ENCODE measurements at regions not wholly inside any gene's neighbourhood (a gene's known extent, or its start where the extent isn't known, plus 50 kb on each side); places are given as distances from the start of the nearest gene placed in this dataset.

DNA sequence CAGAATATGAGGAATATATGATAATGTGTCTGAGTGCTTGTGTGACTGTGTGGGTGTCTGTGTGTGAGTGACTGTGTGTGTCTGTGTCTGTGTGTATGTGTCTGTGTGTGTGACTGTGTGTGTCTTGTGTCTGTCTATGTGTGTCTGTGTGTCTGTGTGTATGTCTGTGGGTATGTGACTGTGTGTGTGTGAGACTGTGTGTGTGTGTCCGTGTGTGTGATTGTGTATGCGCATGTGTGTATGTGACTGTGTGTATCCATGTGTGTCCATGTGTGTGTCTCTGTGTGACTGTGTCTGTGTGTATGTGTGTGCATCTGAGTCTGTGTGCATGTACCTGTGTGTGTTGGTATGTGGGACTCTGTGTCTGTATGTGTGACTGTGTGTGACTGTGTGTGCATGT is 1361.2 kb upstream of the TMEM132C start (continued):
- TF ChIP-seq ETS1 (IDR thresholded peaks at IDR 0.05) (no peak), NANOG (IDR thresholded peaks at IDR 0.05; ENCODE audit: borderline replicate concordance) (no peak)
- TF ChIP-seq, protein P1, sequence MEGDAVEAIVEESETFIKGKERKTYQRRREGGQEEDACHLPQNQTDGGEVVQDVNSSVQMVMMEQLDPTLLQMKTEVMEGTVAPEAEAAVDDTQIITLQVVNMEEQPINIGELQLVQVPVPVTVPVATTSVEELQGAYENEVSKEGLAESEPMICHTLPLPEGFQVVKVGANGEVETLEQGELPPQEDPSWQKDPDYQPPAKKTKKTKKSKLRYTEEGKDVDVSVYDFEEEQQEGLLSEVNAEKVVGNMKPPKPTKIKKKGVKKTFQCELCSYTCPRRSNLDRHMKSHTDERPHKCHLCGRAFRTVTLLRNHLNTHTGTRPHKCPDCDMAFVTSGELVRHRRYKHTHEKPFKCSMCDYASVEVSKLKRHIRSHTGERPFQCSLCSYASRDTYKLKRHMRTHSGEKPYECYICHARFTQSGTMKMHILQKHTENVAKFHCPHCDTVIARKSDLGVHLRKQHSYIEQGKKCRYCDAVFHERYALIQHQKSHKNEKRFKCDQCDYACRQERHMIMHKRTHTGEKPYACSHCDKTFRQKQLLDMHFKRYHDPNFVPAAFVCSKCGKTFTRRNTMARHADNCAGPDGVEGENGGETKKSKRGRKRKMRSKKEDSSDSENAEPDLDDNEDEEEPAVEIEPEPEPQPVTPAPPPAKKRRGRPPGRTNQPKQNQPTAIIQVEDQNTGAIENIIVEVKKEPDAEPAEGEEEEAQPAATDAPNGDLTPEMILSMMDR (conservative IDR thresholded peaks at IDR 0.05; ENCODE audit: low read depth in 2 of 2), result no peak

GRCh38 chr12:126907900-126908764 is 1358.8 kb upstream of the TMEM132C start:
- no peak overlapping the region for H3K4me2 ChIP-seq
- Mint-ChIP-seq H3K4me3 (no peak overlapping the region), H3K27ac (no peak overlapping the region), H3K9me3 (peaks cover 95% of the 10 kb centered on the region), H3K27me3 (ENCODE audit: insufficient read depth, low read depth, poor library complexity) (peaks cover 5% of the 10 kb centered on the region), H3K4me1 (no peaks in the 10 kb centered on the region), H3K36me3 (ENCODE audit: low read depth) (peaks cover 30% of the 10 kb centered on the region)
- ATAC-seq (no peak), DNase-seq (ENCODE audit: low spot score) (no peak)
- no peaks in the 10 kb centered on the region for H3K27me3 ChIP-seq (ENCODE audit: insufficient read depth)
- no peak overlapping the region for H3K4me3 ChIP-seq
- no peaks in the 10 kb centered on the region for H3K79me2 ChIP-seq (replicated peaks; ENCODE audit: insufficient read depth)
- H3K4me1 ChIP-seq (ENCODE audit: insufficient read depth), result peaks cover 5% of the 10 kb centered on the region; the same call in 1 of the 2 replicates
- TF ChIP-seq CREB1 (CRISPR knock-in tag; IDR thresholded peaks at IDR 0.05; ENCODE audit: low read depth) (no peak), JUNB (IDR thresholded peaks at IDR 0.05; ENCODE audit: unreplicated experiment) (no peak), POLR2AphosphoS5 (IDR thresholded peaks at IDR 0.05; ENCODE audit: low read depth) (no peak), STAT1 (IDR thresholded peaks at IDR 0.05; ENCODE audit: unreplicated experiment) (no peak), ZNF462 (CRISPR knock-in tag; IDR thresholded peaks at IDR 0.05) (no peak)
- H2AFZ ChIP-seq, result no peak overlapping the region
- H3K36me3 ChIP-seq (ENCODE audit: insufficient read depth), result no peaks in the 10 kb centered on the region
- no peak overlapping the region for H3K27ac ChIP-seq (ENCODE audit: low read depth)
- no peaks in the 10 kb centered on the region for H3F3A ChIP-seq (replicated peaks; ENCODE audit: low read depth)
- H4K20me1 ChIP-seq (replicated peaks; ENCODE audit: insufficient read depth), result no peaks in the 10 kb centered on the region
- 0 out of 2 replicates have a peak, but pooled peaks cover 3% of the 10 kb centered on the region for H3K9me2 ChIP-seq (ENCODE audit: insufficient read depth)
